ENCODE measurements at regions not wholly inside any gene's neighbourhood (a gene's known extent, or its start where the extent isn't known, plus 50 kb on each side); places are given as distances from the start of the nearest gene placed in this dataset.

DNA sequence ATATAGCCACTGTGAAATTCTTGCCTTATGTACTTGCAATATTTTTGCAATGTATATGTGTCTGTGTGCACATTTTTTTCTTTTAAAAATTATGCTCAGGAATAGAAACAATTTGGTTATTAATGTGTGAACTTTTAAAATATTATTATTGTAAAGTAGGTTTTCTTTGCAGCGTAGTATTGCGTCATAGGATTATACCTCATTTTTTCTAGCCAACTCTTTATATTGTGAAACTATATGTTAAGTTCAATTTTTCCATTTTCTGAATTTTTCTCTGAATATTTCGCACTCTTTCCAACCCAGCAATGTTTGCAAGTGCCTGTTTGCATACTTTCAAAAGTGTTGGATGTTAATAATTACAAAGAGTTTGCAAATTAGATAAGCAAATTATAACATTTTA, 471.6 kb upstream of the LMO3 start:
- no peak for TF ChIP-seq POLR2AphosphoS5 (IDR thresholded peaks at IDR 0.05; ENCODE audit: low read depth, low read length)
- no peak for TF ChIP-seq POLR2A (IDR thresholded peaks at IDR 0.05; ENCODE audit: low read depth, low read length)

All from GM12892 (cell line).